Ascending aorta (tissue), 2 donors: ENCODE measurements at regions not wholly inside any gene's neighbourhood (a gene's known extent, or its start where the extent isn't known, plus 50 kb on each side); places are given as distances from the start of the nearest gene placed in this dataset.

Experiments used
- DNase-seq, 2 donors: peaks; one replicate each; pipeline ENCODE4 v3.0.0-alpha.2; 2019; ENCODE audit warnings: low spot score in 2 of 2
- H3K27ac ChIP-seq, 2 donors: fragments of 200-600 bp; sonication (generic); one replicate each; pipeline ENCODE4 v1.5.1; 2016 to 2017; ENCODE audit warnings: mild to moderate bottlenecking in 1 of 2
- H3K27me3 ChIP-seq: fragments of 200-600 bp; sonication (generic); one replicate; pipeline ENCODE4 v1.5.1; 2017
- H3K36me3 ChIP-seq, 2 donors: fragments of 200-600 bp; sonication (generic); one replicate each; pipeline ENCODE4 v1.5.1; 2016
- H3K4me1 ChIP-seq, 2 donors: fragments of 200-600 bp; sonication (generic); one replicate each; pipeline ENCODE4 v1.5.1; 2016 to 2017; ENCODE audit warnings: mild to moderate bottlenecking in 1 of 2
- H3K4me3 ChIP-seq, 2 donors: fragments of 200-600 bp; sonication (generic); one replicate each; pipeline ENCODE4 v1.5.1; 2016 to 2017; ENCODE audit warnings: mild to moderate bottlenecking in 1 of 2
- H3K9me3 ChIP-seq, 2 donors: fragments of 200-600 bp; sonication (generic); one replicate each; pipeline ENCODE4 v1.5.1; 2016
- intact Hi-C: fragments of 100-400 bp; cut with DNase I; formaldehyde crosslinking; loops from one replicate; pipeline ENCODE4 v1.15.1; 2023
- TF ChIP-seq, protein P1 (sequence below), 3 experiments: fragments of 200-600 bp in 2 of 3; fragments of 450-650 bp in 1 of 3; sonication (generic) in 2 of 3; IDR thresholded peaks; one replicate each; pipeline ENCODE4 v1.5.1; 2016 to 2019; ENCODE audit warnings: antibody characterized with exemption in 3 of 3, mild to moderate bottlenecking in 1 of 3, moderate library complexity in 1 of 3

DNA sequence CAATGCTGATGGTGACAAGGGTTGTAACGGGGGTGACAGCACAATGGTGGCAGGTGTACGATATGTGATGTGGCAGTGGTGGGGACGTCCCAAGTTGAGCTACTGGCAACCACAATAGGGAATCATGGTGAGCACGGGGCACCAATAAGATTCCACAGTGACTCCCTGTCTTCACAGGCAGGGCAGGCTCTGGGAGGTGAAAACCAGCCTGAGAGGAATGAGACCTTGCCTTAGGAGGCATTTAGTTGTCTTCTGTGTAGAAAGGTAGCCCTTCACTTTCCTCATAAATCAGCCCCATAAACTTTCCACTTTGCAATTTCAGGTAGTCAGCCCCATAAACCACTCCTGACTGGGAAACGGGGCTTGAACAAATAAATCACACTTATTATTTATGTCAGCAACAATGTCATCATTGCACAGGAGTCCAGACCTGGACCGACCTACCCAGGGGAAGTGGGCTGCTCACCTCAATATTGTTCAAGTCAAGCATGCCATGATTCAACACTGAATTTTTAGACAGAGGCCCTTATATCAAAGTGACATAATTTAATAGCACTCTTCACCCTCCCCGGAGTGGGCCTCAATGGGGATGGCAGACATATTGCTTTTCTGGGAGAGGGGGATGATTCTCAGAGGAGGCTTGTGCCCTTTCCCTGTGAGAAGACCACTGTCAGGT, 150.8 kb downstream of the CDC5L start:
- Histone ChIP-seq H3K4me1 (no peaks in the 10 kb centered on the region), H3K9me3 (no peaks in the 10 kb centered on the region), H3K36me3 (no peaks in the 10 kb centered on the region), H3K4me3 (no peak overlapping the region), H3K27ac (no peak overlapping the region), H3K27me3 (no peaks in the 10 kb centered on the region)
- intact Hi-C loops, result no loop called here
- TF ChIP-seq, protein P1, sequence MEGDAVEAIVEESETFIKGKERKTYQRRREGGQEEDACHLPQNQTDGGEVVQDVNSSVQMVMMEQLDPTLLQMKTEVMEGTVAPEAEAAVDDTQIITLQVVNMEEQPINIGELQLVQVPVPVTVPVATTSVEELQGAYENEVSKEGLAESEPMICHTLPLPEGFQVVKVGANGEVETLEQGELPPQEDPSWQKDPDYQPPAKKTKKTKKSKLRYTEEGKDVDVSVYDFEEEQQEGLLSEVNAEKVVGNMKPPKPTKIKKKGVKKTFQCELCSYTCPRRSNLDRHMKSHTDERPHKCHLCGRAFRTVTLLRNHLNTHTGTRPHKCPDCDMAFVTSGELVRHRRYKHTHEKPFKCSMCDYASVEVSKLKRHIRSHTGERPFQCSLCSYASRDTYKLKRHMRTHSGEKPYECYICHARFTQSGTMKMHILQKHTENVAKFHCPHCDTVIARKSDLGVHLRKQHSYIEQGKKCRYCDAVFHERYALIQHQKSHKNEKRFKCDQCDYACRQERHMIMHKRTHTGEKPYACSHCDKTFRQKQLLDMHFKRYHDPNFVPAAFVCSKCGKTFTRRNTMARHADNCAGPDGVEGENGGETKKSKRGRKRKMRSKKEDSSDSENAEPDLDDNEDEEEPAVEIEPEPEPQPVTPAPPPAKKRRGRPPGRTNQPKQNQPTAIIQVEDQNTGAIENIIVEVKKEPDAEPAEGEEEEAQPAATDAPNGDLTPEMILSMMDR (IDR thresholded peaks at IDR 0.05), result no peak
- DNase-seq, result peak in 1 of 2 donors; percentile 13

DNA sequence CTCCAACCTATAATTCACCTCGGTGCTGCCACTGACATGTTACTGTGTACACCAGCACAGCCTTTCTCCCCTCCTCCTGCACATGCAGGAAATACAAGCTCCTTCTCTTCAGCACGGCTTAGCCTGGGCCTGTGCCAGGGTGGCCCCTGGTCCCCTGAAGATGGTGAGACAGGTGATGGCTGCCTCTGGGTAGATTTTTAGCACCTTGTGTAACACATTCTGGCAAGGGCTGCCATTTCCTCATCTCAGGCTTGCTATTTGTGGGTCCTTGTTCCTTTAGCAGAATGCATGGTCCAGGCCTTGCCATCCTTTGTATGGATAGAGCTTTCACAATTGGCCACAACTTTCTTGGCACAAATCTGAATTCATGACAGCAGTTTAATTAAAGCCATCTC, 151.3 kb downstream of the CDC5L start:
- TF ChIP-seq, protein P1 (IDR thresholded peaks at IDR 0.05), result no peak
- intact Hi-C loops, result no loop called here
- Histone ChIP-seq H3K36me3 (no peaks in the 10 kb centered on the region), H3K9me3 (no peaks in the 10 kb centered on the region), H3K4me1 (no peaks in the 10 kb centered on the region), H3K27ac (no peak overlapping the region), H3K27me3 (no peaks in the 10 kb centered on the region), H3K4me3 (no peak overlapping the region)
- DNase-seq, result peak in 1 of 2 donors; percentile 22

DNA sequence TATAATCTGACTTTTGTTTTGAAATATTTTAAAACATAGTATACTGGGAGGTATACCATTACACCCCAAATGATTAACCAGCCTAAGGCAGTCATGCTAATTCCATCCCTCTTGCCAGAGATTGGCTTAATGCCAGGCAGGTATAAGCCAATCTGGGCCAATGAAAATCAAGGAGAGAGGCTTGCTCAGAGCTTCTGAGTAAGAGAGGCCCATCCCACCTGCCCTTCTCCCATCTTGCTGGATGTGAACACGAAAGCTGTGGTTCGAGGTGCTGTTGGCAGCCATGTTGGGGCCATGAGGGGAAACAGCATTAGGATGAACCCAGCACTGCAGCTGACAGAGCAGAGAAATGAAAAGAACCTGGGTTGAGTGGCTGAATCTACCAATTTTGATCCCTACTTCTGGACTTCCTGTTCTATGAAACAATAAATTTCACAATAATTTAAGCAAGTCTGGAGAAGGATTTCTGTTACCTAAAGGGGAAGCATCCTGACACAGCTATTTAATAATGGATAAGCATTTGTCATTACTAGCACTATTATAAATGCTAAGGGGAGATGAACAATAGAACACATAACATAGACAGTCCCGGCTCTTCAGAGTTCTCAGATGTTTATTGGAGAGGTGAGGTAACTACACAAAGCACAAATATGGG, 152.3 kb downstream of the CDC5L start:
- Histone ChIP-seq H3K4me1 (no peaks in the 10 kb centered on the region), H3K36me3 (no peaks in the 10 kb centered on the region), H3K4me3 (no peak overlapping the region), H3K9me3 (no peaks in the 10 kb centered on the region), H3K27me3 (no peaks in the 10 kb centered on the region), H3K27ac (no peak overlapping the region)
- DNase-seq, result peak in 1 of 2 donors; percentile 33
- TF ChIP-seq, protein P1 (IDR thresholded peaks at IDR 0.05), result no peak
- intact Hi-C loops, result no loop called here

DNA sequence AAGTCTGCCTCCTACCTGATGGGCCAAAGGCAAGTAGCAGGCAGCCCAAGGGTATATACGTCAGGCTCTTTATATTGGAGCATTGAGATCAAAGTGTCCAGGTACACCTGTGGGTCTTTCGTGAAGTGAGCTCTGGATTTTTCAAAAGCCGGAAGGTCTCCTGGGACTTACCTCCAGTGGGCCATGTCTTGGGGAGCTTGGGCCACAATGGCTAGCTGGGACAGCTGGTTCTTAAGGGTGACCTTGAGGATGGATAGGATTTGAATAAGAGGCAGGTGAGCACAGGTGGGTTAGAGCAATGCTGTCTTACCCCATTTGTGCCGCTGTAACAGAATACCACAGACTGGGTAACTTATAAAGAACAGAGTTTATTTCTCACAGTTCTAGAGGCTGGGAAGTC, 153.4 kb downstream of the CDC5L start:
- TF ChIP-seq, protein P1 (IDR thresholded peaks at IDR 0.05), result no peak
- H3K9me3 ChIP-seq, result no peaks in the 10 kb centered on the region
- no peaks in the 10 kb centered on the region for H3K4me1 ChIP-seq
- intact Hi-C loops, result no loop called here
- H3K27ac ChIP-seq, result no peak overlapping the region
- no peaks in the 10 kb centered on the region for H3K27me3 ChIP-seq
- no peaks in the 10 kb centered on the region for H3K36me3 ChIP-seq
- no peak overlapping the region for H3K4me3 ChIP-seq
- peak in 1 of 2 donors; percentile 3 for DNase-seq

DNA sequence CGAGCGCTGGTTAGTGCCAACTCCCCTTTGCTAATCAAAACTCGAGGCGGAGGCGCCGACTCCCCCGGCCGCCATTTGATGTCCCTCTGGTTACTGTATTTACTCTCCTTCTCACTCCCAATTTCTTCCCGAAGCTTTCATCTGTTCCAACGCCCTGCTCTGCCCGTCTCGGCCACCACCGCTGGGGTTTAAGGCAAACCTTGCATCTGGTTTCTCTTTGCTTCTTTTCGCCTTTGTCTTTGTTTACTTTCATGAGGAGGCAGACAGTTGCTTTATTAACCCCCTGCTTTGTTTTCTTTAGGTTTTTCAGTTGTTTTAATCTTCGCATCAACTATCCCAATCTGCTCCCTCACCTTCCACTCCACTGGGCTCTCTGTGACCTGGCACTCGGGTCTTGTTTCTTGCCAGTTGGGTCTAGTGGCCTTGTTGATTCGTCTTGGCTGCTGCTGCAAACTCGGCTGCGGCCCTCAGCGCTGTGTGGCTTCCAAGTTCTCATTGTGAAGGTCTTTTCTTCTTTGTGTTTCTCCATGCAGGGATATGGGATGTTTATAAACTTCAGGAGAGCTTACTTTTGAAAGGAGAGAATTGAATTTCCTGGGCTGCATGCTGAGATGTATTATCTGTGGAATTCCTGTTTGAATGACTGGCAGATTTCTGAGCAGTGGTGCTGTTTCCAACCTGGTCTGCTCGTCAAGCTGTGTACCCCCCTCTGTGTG, 155.1 kb downstream of the CDC5L start:
- Histone ChIP-seq H3K4me3 (peak overlapping the region; percentile 10 to 46), H3K4me1 (no peaks in the 10 kb centered on the region), H3K27me3 (no peaks in the 10 kb centered on the region), H3K36me3 (no peaks in the 10 kb centered on the region), H3K27ac (peak overlapping the region in 1 of 2 donors; percentile 10), H3K9me3 (no peaks in the 10 kb centered on the region)
- DNase-seq, result peak in 1 of 2 donors; percentile 50
- TF ChIP-seq, protein P1 (IDR thresholded peaks at IDR 0.05), result no peak
- intact Hi-C loops, result no loop called here
